TTC549 (cell line): ENCODE measurements at regions not wholly inside any gene's neighbourhood (a gene's known extent, or its start where the extent isn't known, plus 50 kb on each side); places are given as distances from the start of the nearest gene placed in this dataset.
"Not testable (repeated sequence)": the region's sequence is repeated elsewhere in the genome, so short reads cannot be mapped to it uniquely, and the experiment has no call there.

ENCODE experiments used
- FAIRE-seq: peaks from 2 replicates; lab custom pipeline; 2012; peaks lifted over from hg19 to GRCh38; lab: Jason Lieb, UNC

GRCh38 chr6:27136978-27137814 lies 110.3 kb upstream of the PRSS16 start:
- no peak for FAIRE-seq

GRCh38 chr6:27138406-27138805 lies 109.1 kb upstream of the PRSS16 start:
- no peak for FAIRE-seq

GRCh38 chr6:27138837-27139755 lies 108.4 kb upstream of the PRSS16 start:
- FAIRE-seq, result no peak

GRCh38 chr6:27139756-27140579 lies 107.5 kb upstream of the PRSS16 start:
- FAIRE-seq, result no peak

- FAIRE-seq, result no peak
Measured at GRCh38 chr6:27140999-27141528, 106.4 kb upstream of the PRSS16 start.

GRCh38 chr6:27141529-27142015 lies 105.9 kb upstream of the PRSS16 start:
- no peak for FAIRE-seq

GRCh38 chr6:27143020-27143388 lies 104.5 kb upstream of the PRSS16 start:
- not testable (repeated sequence) for FAIRE-seq

- FAIRE-seq, result no peak
Measured at GRCh38 chr6:27143474-27144026, 104.0 kb upstream of the PRSS16 start.

GRCh38 chr6:27144740-27145079 lies 102.8 kb upstream of the PRSS16 start:
- FAIRE-seq, result no peak

- FAIRE-seq, result peak; percentile 71
Measured at GRCh38 chr6:27145731-27146455, 101.6 kb upstream of the PRSS16 start.

GRCh38 chr6:27146456-27146705 lies 101.1 kb upstream of the PRSS16 start:
- FAIRE-seq, result not testable (repeated sequence)

GRCh38 chr6:27146706-27147505 lies 100.6 kb upstream of the PRSS16 start:
- FAIRE-seq, result peak; percentile 95

- no peak for FAIRE-seq
Measured at GRCh38 chr6:27148404-27148795, 99.1 kb upstream of the PRSS16 start.

GRCh38 chr6:27149150-27149549 lies 98.4 kb upstream of the PRSS16 start:
- FAIRE-seq, result no peak

GRCh38 chr6:27154696-27155095 lies 92.8 kb upstream of the PRSS16 start:
- FAIRE-seq, result no peak

GRCh38 chr6:27156874-27157458 lies 90.5 kb upstream of the PRSS16 start:
- no peak for FAIRE-seq

GRCh38 chr6:27157459-27158315 lies 89.8 kb upstream of the PRSS16 start:
- no peak for FAIRE-seq

- FAIRE-seq, result no peak
Measured at GRCh38 chr6:27158316-27158643, 89.2 kb upstream of the PRSS16 start.

- FAIRE-seq, result no peak
Measured at GRCh38 chr6:27159725-27160124, 87.8 kb upstream of the PRSS16 start.
